ENCODE measurements at regions not wholly inside any gene's neighbourhood (a gene's known extent, or its start where the extent isn't known, plus 50 kb on each side); places are given as distances from the start of the nearest gene placed in this dataset.
"Not testable (repeated sequence)": the region's sequence is repeated elsewhere in the genome, so short reads cannot be mapped to it uniquely, and the experiment has no call there.

DNA sequence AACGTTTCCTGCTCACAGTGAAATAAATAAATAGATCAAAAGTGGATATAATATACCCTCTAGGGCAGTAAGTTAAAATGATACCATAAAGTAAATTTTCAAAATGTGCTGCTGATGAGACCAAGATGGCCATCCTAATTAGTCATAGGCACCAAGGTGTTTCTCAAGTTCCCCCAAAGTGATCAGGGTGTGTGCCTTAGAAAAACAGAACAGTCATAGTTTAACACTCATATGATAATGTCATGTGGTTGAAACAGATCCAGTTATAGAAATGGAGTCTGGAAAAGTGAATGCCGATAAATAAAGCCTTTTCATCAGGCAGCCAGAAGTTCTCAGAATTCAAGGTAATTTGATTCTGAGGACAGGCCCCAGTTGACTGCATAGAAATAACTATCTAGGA is 161.5 kb upstream of the CDKN2B start:
- H3K27ac ChIP-seq: peak overlapping the region in 7 of 11 experiments; percentile 49 to 93 (median 77); a peak in 14 of 22 replicates
- H3K4me3 ChIP-seq: no peak overlapping the region; a peak in 1 of 20 replicates
- H3K4me2 ChIP-seq: peak overlapping the region in 10 of 11 experiments; percentile 18 to 91 (median 52); a peak in 20 of 22 replicates
- H3K9me3 ChIP-seq (replicated peaks in 1 of 11): peaks cover 0 to 19% (median 0%) of the 10 kb centered on the region in 11 experiments; a peak in 4 of 22 replicates
- no peaks in the 10 kb centered on the region for H4K20me1 ChIP-seq
- H3K36me3 ChIP-seq: no peaks in the 10 kb centered on the region; a peak in 1 of 22 replicates
- no peaks in the 10 kb centered on the region for H3K27me3 ChIP-seq
- no peak for TF ChIP-seq Cebpa-rat (IDR thresholded peaks at IDR 0.05)
- peaks cover 10 to 86% (median 34%) of the 10 kb centered on the region in 10 experiments for H3K4me1 ChIP-seq
- peak overlapping the region in 5 of 11 experiments; percentile 5 to 72 (median 65); a peak in 6 of 22 replicates for H3K9ac ChIP-seq

DNA sequence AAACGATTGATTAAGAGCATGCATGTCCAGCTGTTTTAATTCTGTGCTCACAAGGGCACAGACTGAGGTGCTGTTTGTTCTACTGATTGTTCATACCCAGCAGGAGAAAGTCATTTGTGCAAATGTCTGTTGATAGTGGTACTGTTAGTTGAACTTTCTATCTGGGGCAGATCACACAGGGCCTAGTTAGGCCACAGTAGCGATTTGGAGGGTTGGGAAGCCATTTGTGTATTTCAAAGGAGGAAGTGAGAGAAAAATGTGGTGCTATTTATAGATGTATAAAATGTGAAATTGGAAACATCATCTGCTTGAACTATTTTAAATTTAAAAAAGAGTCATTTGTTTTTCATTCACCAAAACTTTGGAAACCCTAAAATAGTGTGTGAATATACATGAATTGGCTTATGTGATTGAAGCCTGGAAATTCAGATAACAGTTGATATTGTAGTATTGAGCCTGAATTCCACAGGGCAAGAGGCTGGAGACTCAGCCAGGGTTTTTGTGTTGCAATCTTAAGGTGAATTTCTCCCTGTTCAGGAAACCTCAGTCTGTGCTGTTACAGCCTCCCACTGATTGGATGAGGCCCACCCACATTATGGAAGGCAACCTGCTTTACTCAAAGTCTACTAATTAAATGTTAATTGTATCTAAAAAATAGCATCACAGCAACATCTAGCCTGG is 162.0 kb upstream of the CDKN2B start:
- Histone ChIP-seq H4K20me1 (no peaks in the 10 kb centered on the region), H3K27ac (peak overlapping the region in 9 of 11 experiments; percentile 5 to 93 (median 75); a peak in 14 of 22 replicates), H3K4me1 (peaks cover 10 to 86% (median 34%) of the 10 kb centered on the region in 10 experiments), H3K9me3 (replicated peaks in 1 of 11) (peaks cover 0 to 22% (median 0%) of the 10 kb centered on the region in 11 experiments; a peak in 4 of 22 replicates), H3K4me2 (peak overlapping the region; percentile 16 to 91 (median 46); a peak in 21 of 22 replicates), H3K9ac (peak overlapping the region in 5 of 11 experiments; percentile 5 to 72 (median 41); a peak in 6 of 22 replicates), H3K36me3 (peaks cover 0 to under 1% (median 0%) of the 10 kb centered on the region in 11 experiments; a peak in 2 of 22 replicates), H3K27me3 (no peaks in the 10 kb centered on the region), H3K4me3 (no peak overlapping the region; a peak in 1 of 20 replicates)
- no peak for TF ChIP-seq Cebpa-rat (IDR thresholded peaks at IDR 0.05)

DNA sequence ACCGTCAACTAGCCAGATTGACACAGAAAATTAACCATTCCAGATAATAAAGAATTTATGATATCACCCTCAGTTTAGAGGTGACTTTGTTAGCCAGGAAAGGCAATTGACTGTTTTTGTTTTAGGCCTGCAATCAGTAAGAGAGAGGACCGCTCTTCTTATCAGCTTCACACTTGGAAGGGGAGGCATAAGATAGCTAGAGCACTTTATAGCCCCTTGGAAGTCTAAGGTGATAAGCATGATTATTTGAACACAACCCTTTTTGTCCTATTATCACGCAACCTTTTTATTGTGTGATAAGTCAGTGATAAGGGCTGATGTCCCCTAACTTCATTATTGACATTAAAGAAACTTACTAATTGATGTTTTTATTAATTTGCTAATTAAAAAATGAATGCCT is 162.6 kb upstream of the CDKN2B start:
- H3K27ac ChIP-seq: peak overlapping the region in 9 of 11 experiments; percentile 5 to 93 (median 75); a peak in 14 of 22 replicates
- H3K4me1 ChIP-seq: peaks cover 10 to 85% (median 34%) of the 10 kb centered on the region in 10 experiments
- H3K4me2 ChIP-seq: peak overlapping the region; percentile 16 to 91 (median 46); a peak in 20 of 22 replicates
- H3K9ac ChIP-seq: peak overlapping the region in 2 of 11 experiments; percentile 41 to 72; a peak in 2 of 22 replicates
- H3K4me3 ChIP-seq: no peak overlapping the region
- TF ChIP-seq Cebpa-rat (IDR thresholded peaks at IDR 0.05): no peak
- peaks cover 0 to 27% (median under 1%) of the 10 kb centered on the region in 11 experiments; a peak in 5 of 22 replicates for H3K9me3 ChIP-seq (replicated peaks in 1 of 11)
- no peaks in the 10 kb centered on the region for H3K27me3 ChIP-seq
- peaks cover 0 to 6% (median 0%) of the 10 kb centered on the region in 11 experiments; a peak in 2 of 22 replicates for H3K36me3 ChIP-seq
- H4K20me1 ChIP-seq: no peaks in the 10 kb centered on the region

- H4K20me1 ChIP-seq: no peaks in the 10 kb centered on the region
- TF ChIP-seq Cebpa-rat (IDR thresholded peaks at IDR 0.05): no peak
- peaks cover 0 to 50% (median 10%) of the 10 kb centered on the region in 11 experiments; a peak in 13 of 22 replicates for H3K9me3 ChIP-seq (replicated peaks in 1 of 11)
- H3K4me3 ChIP-seq: no peak overlapping the region
- peaks cover 10 to 64% (median 30%) of the 10 kb centered on the region in 10 experiments for H3K4me1 ChIP-seq
- H3K27ac ChIP-seq: peak overlapping the region in 2 of 11 experiments; percentile 3 to 22; a peak in 4 of 22 replicates
- H3K27me3 ChIP-seq: no peaks in the 10 kb centered on the region
- no peak overlapping the region for H3K9ac ChIP-seq
- peaks cover 0 to 7% (median 0%) of the 10 kb centered on the region in 11 experiments; a peak in 2 of 22 replicates for H3K36me3 ChIP-seq
- peak overlapping the region in 4 of 11 experiments; percentile 24 to 69 (median 56); a peak in 7 of 22 replicates for H3K4me2 ChIP-seq
Measured at GRCh38 chr9:22173908-22174307, 164.8 kb upstream of the CDKN2B start.

DNA sequence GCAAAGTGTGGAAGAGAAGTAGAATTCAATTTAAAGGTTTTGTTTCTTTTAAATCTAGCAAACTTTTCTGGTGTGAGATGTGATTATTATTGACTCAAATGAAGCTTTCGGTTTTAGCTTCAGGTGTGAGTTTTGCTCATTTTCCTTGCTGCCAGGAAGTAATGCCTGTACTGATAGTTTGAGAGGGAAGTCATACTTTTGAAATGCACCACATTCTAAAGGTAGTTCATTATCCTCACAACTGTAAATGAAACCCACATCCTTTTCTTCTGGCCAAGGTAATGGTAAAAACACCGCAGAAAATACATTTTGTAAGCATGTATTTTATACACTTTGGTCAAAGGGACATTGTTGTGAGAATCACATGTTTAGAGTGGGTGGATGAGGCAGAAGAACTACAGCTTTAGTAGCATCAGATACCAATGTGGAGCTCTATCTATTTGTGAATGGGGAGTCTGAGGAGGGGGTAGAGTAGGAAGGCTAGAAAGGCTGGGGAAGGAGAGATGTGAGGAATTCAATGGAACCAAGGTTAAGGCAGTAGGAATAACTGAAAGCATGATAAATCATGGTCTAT is 167.0 kb upstream of the CDKN2B start:
- Histone ChIP-seq H3K9me3 (replicated peaks in 1 of 11) (peaks cover 0 to 58% (median 10%) of the 10 kb centered on the region in 11 experiments; a peak in 13 of 22 replicates), H3K4me1 (peaks cover 6 to 43% (median 9%) of the 10 kb centered on the region in 10 experiments), H3K27me3 (no peaks in the 10 kb centered on the region), H3K27ac (no peak overlapping the region), H3K9ac (no peak overlapping the region), H4K20me1 (no peaks in the 10 kb centered on the region), H3K36me3 (peaks cover 0 to 7% (median 0%) of the 10 kb centered on the region in 11 experiments; a peak in 2 of 22 replicates), H3K4me3 (no peak overlapping the region), H3K4me2 (0 out of 22 replicates have a peak overlapping the region, but pooled peaks of 2 of the 11 experiments have one; percentile 10 to 28)
- TF ChIP-seq Cebpa-rat (IDR thresholded peaks at IDR 0.05): no peak

DNA sequence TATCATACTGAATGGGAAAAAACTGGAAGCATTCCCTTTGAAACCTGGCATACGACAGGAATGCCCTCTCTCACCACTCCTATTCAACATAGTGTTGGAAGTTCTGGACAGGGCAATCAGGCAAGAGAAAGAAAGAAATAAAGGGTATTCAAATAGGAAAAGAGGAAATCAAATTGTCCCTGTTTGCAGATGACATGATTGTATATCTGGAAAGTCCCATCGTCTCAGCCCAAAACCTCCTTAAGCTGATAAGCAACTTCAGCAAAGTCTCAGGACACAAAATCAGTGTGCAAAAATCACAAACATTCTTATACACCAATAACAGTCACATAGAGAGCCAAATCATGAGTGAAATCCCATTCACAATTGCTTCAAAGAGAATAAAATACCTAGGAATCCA is 171.9 kb upstream of the CDKN2B start:
- not testable (repeated sequence) for H3K4me1 ChIP-seq, H3K4me3 ChIP-seq, H3K4me2 ChIP-seq, H3K27me3 ChIP-seq, H3K27ac ChIP-seq, H3K36me3 ChIP-seq, H3K9ac ChIP-seq, H4K20me1 ChIP-seq
- peaks cover 0 to 53% (median 10%) of the 10 kb centered on the region in 11 experiments; a peak in 13 of 22 replicates for H3K9me3 ChIP-seq (replicated peaks in 1 of 11)

DNA sequence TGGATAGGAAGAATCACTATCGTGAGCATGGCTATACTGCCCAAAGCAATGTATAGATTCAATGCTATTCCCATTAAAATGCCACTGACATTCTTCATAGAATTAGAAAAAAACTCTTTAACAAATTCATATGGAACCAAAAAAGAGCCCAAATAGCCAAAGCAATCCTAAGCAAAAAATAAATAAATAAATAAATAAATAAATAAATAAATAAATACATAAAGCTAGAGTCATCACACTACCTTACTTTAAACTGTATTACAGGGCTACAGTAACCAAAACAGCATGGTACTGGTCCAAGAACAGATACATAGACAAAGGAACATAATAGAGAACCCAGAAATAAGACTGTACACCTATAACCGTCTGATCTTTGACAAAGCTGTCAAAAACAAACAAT is 180.4 kb upstream of the CDKN2B start:
- Histone ChIP-seq H3K4me3 (no peak overlapping the region), H3K9ac (no peak overlapping the region), H3K36me3 (no peaks in the 10 kb centered on the region), H3K9me3 (replicated peaks in 1 of 11) (peaks cover 0 to 66% (median 0%) of the 10 kb centered on the region in 11 experiments; a peak in 3 of 22 replicates), H3K27ac (no peak overlapping the region), H3K4me2 (no peak overlapping the region), H3K4me1 (peaks cover 0 to 11% (median 0%) of the 10 kb centered on the region in 10 experiments; a peak in 1 of 20 replicates), H3K27me3 (no peaks in the 10 kb centered on the region), H4K20me1 (no peaks in the 10 kb centered on the region)
- TF ChIP-seq Cebpa-rat (IDR thresholded peaks at IDR 0.05): no peak

DNA sequence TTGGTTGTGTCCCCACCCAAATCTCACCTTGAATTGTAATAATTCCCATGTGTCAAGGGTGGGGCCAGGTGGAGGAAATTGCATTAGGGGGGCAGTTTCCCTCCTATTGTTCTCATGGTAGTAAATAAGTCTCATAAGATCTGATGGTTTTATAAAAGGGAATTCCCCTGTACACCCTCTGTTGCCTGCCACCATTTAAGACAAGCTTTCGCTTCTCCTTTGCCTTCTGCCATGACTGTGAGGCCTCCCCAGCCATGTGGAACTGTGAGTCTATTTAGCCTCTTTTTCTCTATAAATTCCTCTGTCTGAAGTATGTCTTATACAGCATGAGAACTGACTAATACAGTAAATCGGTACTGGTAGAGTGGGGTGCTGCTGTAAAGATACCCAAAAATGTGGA is 187.9 kb upstream of the CDKN2B start:
- not testable (repeated sequence) for H3K9ac ChIP-seq, H4K20me1 ChIP-seq, H3K27me3 ChIP-seq, H3K36me3 ChIP-seq, H3K4me3 ChIP-seq
- Histone ChIP-seq H3K27ac (peak overlapping the region in 1 of 11 experiments; percentile 4; a peak in 1 of 22 replicates), H3K4me1 (peaks cover 0 to 23% (median 0%) of the 10 kb centered on the region in 10 experiments; a peak in 5 of 20 replicates), H3K4me2 (peak overlapping the region in 3 of 11 experiments; percentile 29 to 62 (median 55); a peak in 5 of 22 replicates), H3K9me3 (replicated peaks in 1 of 11) (peaks cover 0 to 20% (median 10%) of the 10 kb centered on the region in 11 experiments; a peak in 16 of 22 replicates)

DNA sequence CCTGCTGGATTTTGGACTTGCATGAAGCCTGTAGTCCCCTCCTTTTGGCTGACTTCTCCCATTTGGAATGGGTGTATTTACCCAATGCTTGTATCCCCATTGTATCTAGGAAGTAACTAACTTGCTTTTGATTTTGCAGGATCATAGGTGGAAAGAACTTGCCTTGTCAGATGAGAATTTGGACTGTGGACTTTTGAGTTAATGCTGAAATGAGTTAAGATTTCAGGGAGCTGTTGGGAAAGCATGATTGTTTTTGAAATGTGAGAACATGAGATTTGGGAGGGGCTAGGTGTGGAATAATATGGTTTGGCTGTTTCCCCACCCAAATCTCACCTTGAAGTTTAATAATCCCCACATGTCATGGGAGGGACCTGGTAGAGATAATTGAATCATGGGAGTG is 189.6 kb upstream of the CDKN2B start:
- H3K27me3 ChIP-seq: no peaks in the 10 kb centered on the region
- H3K4me2 ChIP-seq: peak overlapping the region in 1 of 11 experiments; percentile 62; a peak in 2 of 22 replicates
- peaks cover 0 to 32% (median 2%) of the 10 kb centered on the region in 10 experiments; a peak in 9 of 20 replicates for H3K4me1 ChIP-seq
- no peak overlapping the region for H3K9ac ChIP-seq
- H3K9me3 ChIP-seq (replicated peaks in 1 of 11): peaks cover 0 to 20% (median 10%) of the 10 kb centered on the region in 11 experiments; a peak in 16 of 22 replicates
- no peaks in the 10 kb centered on the region for H3K36me3 ChIP-seq
- no peak overlapping the region for H3K4me3 ChIP-seq
- no peaks in the 10 kb centered on the region for H4K20me1 ChIP-seq
- no peak for TF ChIP-seq Cebpa-rat (IDR thresholded peaks at IDR 0.05)
- H3K27ac ChIP-seq: no peak overlapping the region
